ENCODE measurements at regions not wholly inside any gene's neighbourhood (a gene's known extent, or its start where the extent isn't known, plus 50 kb on each side); places are given as distances from the start of the nearest gene placed in this dataset.

GRCh38 chr15:54843006-54843405 is 353.7 kb downstream of the RSL24D1 start:
- no peak for ATAC-seq (ENCODE audit: low FRiP score in 2 of 2)
- Histone ChIP-seq H3K9me3 (no peaks in the 10 kb centered on the region), H3K36me3 (no peaks in the 10 kb centered on the region), H3K4me1 (no peaks in the 10 kb centered on the region), H3K4me3 (no peak overlapping the region), H3K27ac (no peak overlapping the region), H3K27me3 (no peaks in the 10 kb centered on the region)
- no peak for TF ChIP-seq EP300 (IDR thresholded peaks at IDR 0.05)
- TF ChIP-seq POLR2A (IDR thresholded peaks at IDR 0.05): no peak
- no peak for TF ChIP-seq CTCF (IDR thresholded peaks at IDR 0.05)
- no peak for TF ChIP-seq POLR2AphosphoS5 (IDR thresholded peaks at IDR 0.05)
- DNase-seq: no peak

GRCh38 chr15:54841701-54842305 is 354.9 kb downstream of the RSL24D1 start:
- WGBS, 2 donors: 55 to 84% methylated on average over 3 of the region's 3 CpGs
- Histone ChIP-seq H3K9me3 (no peaks in the 10 kb centered on the region), H3K27ac (no peak overlapping the region), H3K27me3 (no peaks in the 10 kb centered on the region), H3K4me3 (no peak overlapping the region), H3K4me1 (no peaks in the 10 kb centered on the region), H3K36me3 (no peaks in the 10 kb centered on the region)
- no peak for ATAC-seq (ENCODE audit: low FRiP score in 2 of 2)
- no peak for DNase-seq
- TF ChIP-seq POLR2A (IDR thresholded peaks at IDR 0.05) (no peak), EP300 (IDR thresholded peaks at IDR 0.05) (no peak), POLR2AphosphoS5 (IDR thresholded peaks at IDR 0.05) (no peak), CTCF (IDR thresholded peaks at IDR 0.05) (no peak)

GRCh38 chr15:54840621-54841398 is 355.9 kb downstream of the RSL24D1 start:
- Histone ChIP-seq H3K27ac (no peak overlapping the region), H3K36me3 (no peaks in the 10 kb centered on the region), H3K27me3 (no peaks in the 10 kb centered on the region), H3K9me3 (no peaks in the 10 kb centered on the region), H3K4me3 (no peak overlapping the region), H3K4me1 (no peaks in the 10 kb centered on the region)
- ATAC-seq (ENCODE audit: low FRiP score in 2 of 2) (no peak), DNase-seq (no peak)
- 73 to 80% methylated on average over 7 of the region's 7 CpGs for WGBS, 2 donors
- no peak for TF ChIP-seq EP300 (IDR thresholded peaks at IDR 0.05)
- no peak for TF ChIP-seq POLR2AphosphoS5 (IDR thresholded peaks at IDR 0.05)
- TF ChIP-seq CTCF (IDR thresholded peaks at IDR 0.05): no peak
- TF ChIP-seq POLR2A (IDR thresholded peaks at IDR 0.05): no peak

- Histone ChIP-seq H3K9me3 (no peaks in the 10 kb centered on the region), H3K36me3 (no peaks in the 10 kb centered on the region), H3K4me3 (no peak overlapping the region), H3K4me1 (no peaks in the 10 kb centered on the region), H3K27me3 (no peaks in the 10 kb centered on the region), H3K27ac (no peak overlapping the region)
- TF ChIP-seq CTCF (IDR thresholded peaks at IDR 0.05): no peak
- no peak for TF ChIP-seq POLR2A (IDR thresholded peaks at IDR 0.05)
- TF ChIP-seq EP300 (IDR thresholded peaks at IDR 0.05): no peak
- TF ChIP-seq POLR2AphosphoS5 (IDR thresholded peaks at IDR 0.05): no peak
- WGBS, 2 donors: 55 to 76% methylated on average over 2 of the region's 2 CpGs
- no peak for DNase-seq
- ATAC-seq (ENCODE audit: low FRiP score in 2 of 2): no peak
Measured at GRCh38 chr15:54839379-54839778, 357.4 kb downstream of the RSL24D1 start.
